MCF 10A (cell line): ENCODE measurements at regions not wholly inside any gene's neighbourhood (a gene's known extent, or its start where the extent isn't known, plus 50 kb on each side); places are given as distances from the start of the nearest gene placed in this dataset.
A peak's percentile ranks its signal among the peaks of the same experiment; 100 is the strongest.

Experiments
- BruUV-seq: library from RNA; stranded (reverse); fragments of 400-500 nt; replicated peaks from 2 replicates; lab custom pipeline; 2021; lab: Mats Ljungman, UMichigan
- CTCF ChIA-PET: fragments of 300-600 bp; sonication (Branson Sonifier 250); formaldehyde crosslinking; extraction: SDS; loops from one replicate; lab custom pipeline; 2021; ENCODE audit warnings: antibody characterized with exemption, inconsistent platforms; lab: Yijun Ruan, JAX
- POLR2A ChIA-PET: fragments of 300-600, 350-650 bp; sonication (Branson Sonifier 250); formaldehyde crosslinking; extraction: SDS; loops from one replicate; lab custom pipeline; 2020; ENCODE audit warnings: antibody characterized with exemption, inconsistent platforms; lab: Yijun Ruan, JAX
- DNase-seq: peaks from one replicate; pipeline ENCODE4 v3.0.0-alpha.2; 2018; ENCODE audit not compliant: unreplicated experiment
- H3K27ac Mint-ChIP-seq: one replicate; pipeline ENCODE4 v1.8.0; 2022; ENCODE audit warnings: mild to moderate bottlenecking, low read depth, mixed read lengths; ENCODE audit not compliant: unreplicated experiment
- H3K27me3 Mint-ChIP-seq: one replicate; pipeline ENCODE4 v1.8.0; 2022; ENCODE audit warnings: mixed read lengths; ENCODE audit not compliant: insufficient read depth, unreplicated experiment
- H3K36me3 Mint-ChIP-seq: one replicate; pipeline ENCODE4 v1.8.0; 2022; ENCODE audit warnings: mild to moderate bottlenecking, moderate library complexity, mixed read lengths; ENCODE audit not compliant: insufficient read depth, unreplicated experiment
- H3K4me1 Mint-ChIP-seq: one replicate; pipeline ENCODE4 v1.8.0; 2022; ENCODE audit warnings: mixed read lengths; ENCODE audit not compliant: insufficient read depth, unreplicated experiment
- H3K4me3 Mint-ChIP-seq: one replicate; pipeline ENCODE4 v1.8.0; 2022; ENCODE audit warnings: mild to moderate bottlenecking, moderate library complexity, mixed read lengths; ENCODE audit not compliant: unreplicated experiment
- H3K9me3 Mint-ChIP-seq: one replicate; pipeline ENCODE4 v1.8.0; 2022; ENCODE audit warnings: mixed read lengths; ENCODE audit not compliant: unreplicated experiment
- intact Hi-C: fragments of 100-400 bp; cut with micrococcal nuclease; formaldehyde crosslinking; loops from 2 replicates; pipeline ENCODE4 v1.14.1; 2022
- TF ChIP-seq, protein P1 (sequence below): fragments of 200-600 bp; IDR thresholded peaks from one replicate; pipeline ENCODE4 v1.8.0; 2022; ENCODE audit warnings: antibody characterized with exemption, mild to moderate bottlenecking; ENCODE audit not compliant: unreplicated experiment

DNA sequence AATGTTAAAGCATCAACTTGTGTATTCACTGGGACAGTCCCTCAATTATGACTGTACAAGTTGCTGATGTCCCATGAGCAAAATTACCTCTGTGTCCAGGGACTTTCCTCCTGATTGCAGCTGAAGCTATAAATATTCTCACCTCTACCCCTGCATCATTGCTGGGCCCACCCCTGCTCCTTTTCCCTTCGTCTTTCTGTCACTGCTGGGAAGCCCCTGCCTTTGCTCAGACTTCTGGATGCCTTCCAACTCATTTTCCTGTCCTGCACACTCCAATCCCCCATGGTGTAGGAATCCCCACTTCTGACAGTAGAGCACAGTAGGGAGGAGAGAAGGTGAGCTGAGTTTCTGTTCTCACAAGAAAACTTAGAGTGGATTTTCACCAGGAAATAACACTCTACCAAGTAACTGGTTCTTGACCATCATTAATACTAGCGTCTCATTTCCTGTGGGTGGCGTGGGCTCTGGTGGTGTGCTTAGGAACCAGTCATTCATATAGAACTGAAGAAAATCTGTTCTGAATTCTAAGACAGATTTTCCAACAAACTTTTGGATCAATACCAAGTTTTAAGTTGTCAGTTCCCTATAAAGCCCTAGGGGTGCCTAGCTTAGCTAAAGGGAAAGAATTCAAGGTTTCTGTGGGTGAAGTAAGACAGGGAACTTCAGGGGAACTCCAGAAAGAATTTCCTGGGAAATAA, 136.2 kb upstream of the MED14 start:
- H3K4me3 Mint-ChIP-seq: no peak overlapping the region
- peak; percentile 44 for DNase-seq
- CTCF ChIA-PET: interaction anchor here (0.6 to 1.5 kb wide), 6 partner anchors 9 to 441 kb away, joined by 3 to 6 read pairs (median 4); no protein-coding TSS in a partner anchor
- no peaks in the 10 kb centered on the region for H3K9me3 Mint-ChIP-seq
- peaks cover 6% of the 10 kb centered on the region for H3K36me3 Mint-ChIP-seq
- no TSS peak for BruUV-seq
- POLR2A ChIA-PET: no interaction called here
- intact Hi-C loops: no loop called here
- peaks cover 48% of the 10 kb centered on the region for H3K27me3 Mint-ChIP-seq
- H3K4me1 Mint-ChIP-seq: peaks cover 18% of the 10 kb centered on the region
- H3K27ac Mint-ChIP-seq: no peak overlapping the region
- TF ChIP-seq, protein P1, sequence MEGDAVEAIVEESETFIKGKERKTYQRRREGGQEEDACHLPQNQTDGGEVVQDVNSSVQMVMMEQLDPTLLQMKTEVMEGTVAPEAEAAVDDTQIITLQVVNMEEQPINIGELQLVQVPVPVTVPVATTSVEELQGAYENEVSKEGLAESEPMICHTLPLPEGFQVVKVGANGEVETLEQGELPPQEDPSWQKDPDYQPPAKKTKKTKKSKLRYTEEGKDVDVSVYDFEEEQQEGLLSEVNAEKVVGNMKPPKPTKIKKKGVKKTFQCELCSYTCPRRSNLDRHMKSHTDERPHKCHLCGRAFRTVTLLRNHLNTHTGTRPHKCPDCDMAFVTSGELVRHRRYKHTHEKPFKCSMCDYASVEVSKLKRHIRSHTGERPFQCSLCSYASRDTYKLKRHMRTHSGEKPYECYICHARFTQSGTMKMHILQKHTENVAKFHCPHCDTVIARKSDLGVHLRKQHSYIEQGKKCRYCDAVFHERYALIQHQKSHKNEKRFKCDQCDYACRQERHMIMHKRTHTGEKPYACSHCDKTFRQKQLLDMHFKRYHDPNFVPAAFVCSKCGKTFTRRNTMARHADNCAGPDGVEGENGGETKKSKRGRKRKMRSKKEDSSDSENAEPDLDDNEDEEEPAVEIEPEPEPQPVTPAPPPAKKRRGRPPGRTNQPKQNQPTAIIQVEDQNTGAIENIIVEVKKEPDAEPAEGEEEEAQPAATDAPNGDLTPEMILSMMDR: no peak

- POLR2A ChIA-PET: no interaction called here
- TF ChIP-seq, protein P1: no peak
Measured at GRCh38 chrX:40872351-40872750, 137.0 kb upstream of the MED14 start.

GRCh38 chrX:40875476-40875875, 140.1 kb upstream of the MED14 start:
- peaks cover 6% of the 10 kb centered on the region for H3K4me1 Mint-ChIP-seq
- H3K4me3 Mint-ChIP-seq: no peak overlapping the region
- H3K9me3 Mint-ChIP-seq: no peaks in the 10 kb centered on the region
- H3K27me3 Mint-ChIP-seq: peaks cover 59% of the 10 kb centered on the region
- DNase-seq: no peak
- POLR2A ChIA-PET: no interaction called here
- CTCF ChIA-PET: interaction anchor here (0.6 to 5.5 kb wide), 2 partner anchors 240 to 255 kb away, joined by 5 to 34 read pairs; no protein-coding TSS in a partner anchor
- intact Hi-C loops: no loop called here
- H3K27ac Mint-ChIP-seq: no peak overlapping the region
- peaks cover 6% of the 10 kb centered on the region for H3K36me3 Mint-ChIP-seq
- TF ChIP-seq, protein P1: no peak
- BruUV-seq: no TSS peak

More at GRCh38 chrX:40872351-40872750, 137.0 kb upstream of the MED14 start:
- BruUV-seq: no TSS peak
- H3K9me3 Mint-ChIP-seq: no peaks in the 10 kb centered on the region
- peaks cover 6% of the 10 kb centered on the region for H3K36me3 Mint-ChIP-seq
- intact Hi-C loops: no loop called here
- H3K4me1 Mint-ChIP-seq: peaks cover 10% of the 10 kb centered on the region
- H3K27me3 Mint-ChIP-seq: peaks cover 46% of the 10 kb centered on the region
- DNase-seq: no peak
- H3K27ac Mint-ChIP-seq: no peak overlapping the region
- no peak overlapping the region for H3K4me3 Mint-ChIP-seq
- CTCF ChIA-PET: interaction anchor here (0.6 kb wide), 2 partner anchors 81 to 440 kb away, joined by 3 to 5 read pairs; no protein-coding TSS in a partner anchor

GRCh38 chrX:40877887-40878286, 142.5 kb upstream of the MED14 start:
- DNase-seq: peak; percentile 42
- intact Hi-C loops: loop anchor here (1.0 kb wide), 2 partner anchors 44 to 237 kb away; no protein-coding TSS in a partner anchor
- POLR2A ChIA-PET: interaction anchor here (0.9 to 1.8 kb wide), 4 partner anchors 11 to 207 kb away, joined by 3 to 10 read pairs (median 8); partner anchors contain the start of gene USP9X
- Mint-ChIP-seq H3K4me3 (no peak overlapping the region), H3K27me3 (peaks cover 72% of the 10 kb centered on the region), H3K9me3 (no peaks in the 10 kb centered on the region), H3K27ac (no peak overlapping the region), H3K4me1 (no peaks in the 10 kb centered on the region), H3K36me3 (no peaks in the 10 kb centered on the region)
- TF ChIP-seq, protein P1: peak; percentile 52
- BruUV-seq: no TSS peak
- CTCF ChIA-PET: interaction anchor here (0.5 to 5.5 kb wide), 16 partner anchors 11 to 1039 kb away, joined by 3 to 34 read pairs (median 4); no protein-coding TSS in a partner anchor
